HCT116 (cell line): ENCODE measurements at regions not wholly inside any gene's neighbourhood (a gene's known extent, or its start where the extent isn't known, plus 50 kb on each side); places are given as distances from the start of the nearest gene placed in this dataset.

Experiments used
- ATAC-seq: fragments of 200-7000 bp; cut with Tn5 transposase; 2 replicates; pipeline ENCODE4 v1.9.1; 2020; ENCODE audit warnings: mild to moderate bottlenecking, moderate library complexity
- BruUV-seq: library from RNA; stranded (reverse); fragments of 400-500 nt; replicated peaks from 2 replicates; lab custom pipeline; 2021; lab: Mats Ljungman, UMichigan
- CTCF ChIA-PET: fragments of 300-600 bp; sonication (Branson Sonifier 250); formaldehyde crosslinking; loops from one replicate; lab custom pipeline; 2021; ENCODE audit warnings: antibody characterized with exemption; lab: Charles Lee
- POLR2A ChIA-PET: fragments of 300-600, 350-600 bp; sonication (Branson Sonifier 250); formaldehyde crosslinking; loops from one replicate; lab custom pipeline; 2021; ENCODE audit warnings: antibody characterized with exemption; lab: Charles Lee
- RAD21 ChIA-PET, 2 experiments: fragments of 300-600 bp; sonication (Branson Sonifier 250); formaldehyde crosslinking; loops; one replicate each; lab custom pipeline; 2023; ENCODE audit warnings: low total read pairs in 2 of 2; ENCODE audit not compliant: uncharacterized antibody in 2 of 2, unreplicated experiment in 2 of 2, low non-redundant PET in 1 of 2; lab: Charles Lee
- DNase-seq: peaks from one replicate; pipeline ENCODE4 v3.0.0-alpha.2; 2010; ENCODE audit warnings: low read depth, low spot score
- H2AFZ ChIP-seq: fragments of 200-600 bp; shearing (Covaris generic), sonication (generic); 2 replicates; pipeline ENCODE4 v1.6.1; 2017; ENCODE audit warnings: low read depth, mixed run types, mixed read lengths, antibody characterized with exemption, low read length; ENCODE audit not compliant: poor library complexity, severe bottlenecking
- H3K27ac ChIP-seq: 2 replicates; pipeline ENCODE4 v1.5.1; 2012; ENCODE audit warnings: low read depth, low read length
- H3K27me3 ChIP-seq: fragments of 200-600 bp; sonication (generic); 2 replicates; pipeline ENCODE4 v1.6.1; 2016; ENCODE audit warnings: mixed run types, low read length, mixed read lengths; ENCODE audit not compliant: insufficient read depth
- H3K36me3 ChIP-seq, 2 experiments: fragments of 200-500 bp in 1 of 2; fragments of 200-600 bp in 1 of 2; sonication (Bioruptor generic) in 1 of 2; sonication (generic) in 1 of 2; 2 replicates each; pipeline versions ENCODE4 v1.5.1 to v1.6.1; 2014 to 2016; ENCODE audit warnings: low read length in 2 of 2, inconsistent platforms in 1 of 2, mixed read lengths in 1 of 2, mixed run types in 1 of 2; ENCODE audit not compliant: insufficient read depth in 2 of 2, control insufficient read depth in 1 of 2
- H3K4me1 ChIP-seq, 2 experiments: fragments of 200-600 bp in 1 of 2; sonication (generic) in 1 of 2; 2 replicates each; pipeline versions ENCODE4 v1.5.1 to v1.6.1; 2012 to 2017; ENCODE audit warnings: low read length in 2 of 2, inconsistent platforms in 1 of 2, mild to moderate bottlenecking in 1 of 2, mixed read lengths in 1 of 2, mixed run types in 1 of 2, moderate library complexity in 1 of 2; ENCODE audit not compliant: insufficient read depth in 2 of 2, control insufficient read depth in 1 of 2
- H3K4me2 ChIP-seq: fragments of 200-600 bp; sonication (generic); 2 replicates; pipeline ENCODE4 v1.6.1; 2017; ENCODE audit warnings: mixed run types, low read length, mixed read lengths
- H3K4me3 ChIP-seq, 2 experiments: fragments of 200-600 bp in 1 of 2; sonication (generic) in 1 of 2; replicated peaks in 1 of 2; 2 replicates each; pipeline ENCODE4 v1.5.1; 2011 to 2016; ENCODE audit warnings: low read length in 2 of 2, control low read depth in 1 of 2, low read depth in 1 of 2, mild to moderate bottlenecking in 1 of 2, mixed read lengths in 1 of 2, mixed run types in 1 of 2
- H3K79me2 ChIP-seq: fragments of 200-600 bp; sonication (generic); 2 replicates; pipeline ENCODE4 v1.6.1; 2017; ENCODE audit warnings: mild to moderate bottlenecking, mixed run types, low read length, moderate library complexity, mixed read lengths; ENCODE audit not compliant: insufficient read depth
- H3K9ac ChIP-seq: fragments of 200-600 bp; sonication (generic); 2 replicates; pipeline ENCODE4 v1.6.1; 2016; ENCODE audit warnings: low read length, mixed read lengths
- H3K9me2 ChIP-seq: fragments of 200-600 bp; sonication (generic), shearing (Covaris generic); 2 replicates; pipeline ENCODE4 v1.6.1; 2017; ENCODE audit warnings: mixed run types, mild to moderate bottlenecking, moderate library complexity; ENCODE audit not compliant: insufficient read depth
- H3K9me3 ChIP-seq, 2 experiments: fragments of 200-500 bp in 1 of 2; fragments of 200-600 bp in 1 of 2; sonication (Bioruptor generic) in 1 of 2; sonication (generic) in 1 of 2; 2 replicates each; pipeline ENCODE4 v1.6.1; 2014 to 2017; ENCODE audit warnings: low read length in 2 of 2, mixed read lengths in 2 of 2, inconsistent platforms in 1 of 2, low read depth in 1 of 2, mild to moderate bottlenecking in 1 of 2, mixed run types in 1 of 2, moderate library complexity in 1 of 2; ENCODE audit not compliant: control insufficient read depth in 1 of 2, insufficient read depth in 1 of 2
- H4K20me1 ChIP-seq: fragments of 200-600 bp; sonication (generic), shearing (Covaris generic); 2 replicates; pipeline ENCODE4 v1.6.1; 2017; ENCODE audit warnings: mixed run types, mild to moderate bottlenecking, moderate library complexity; ENCODE audit not compliant: insufficient read depth
- ATF3 ChIP-seq: IDR thresholded peaks from 2 replicates; pipeline ENCODE4 v1.6.1; 2012
- CBX3 ChIP-seq: IDR thresholded peaks from 2 replicates; pipeline ENCODE4 v1.6.1; 2012; ENCODE audit warnings: low read depth
- CTCF ChIP-seq, 3 experiments: fragments of 200-600 bp in 1 of 3; sonication (generic) in 1 of 3; IDR thresholded peaks in 2 of 3; conservative IDR thresholded peaks in 1 of 3; 2 replicates each; pipeline ENCODE4 v1.5.1; 2012 to 2017; ENCODE audit warnings: low read depth in 2 of 3, low read length in 2 of 3, antibody characterized with exemption in 1 of 3, borderline replicate concordance in 1 of 3, control low read depth in 1 of 3, mild to moderate bottlenecking in 1 of 3, mixed read lengths in 1 of 3, mixed run types in 1 of 3, moderate library complexity in 1 of 3; ENCODE audit not compliant: insufficient read depth in 1 of 3
- ELF1 ChIP-seq: IDR thresholded peaks from 2 replicates; pipeline ENCODE4 v1.6.1; 2012; ENCODE audit warnings: low read depth, borderline replicate concordance
- EZH2 ChIP-seq: fragments of 200-600 bp; sonication (generic); IDR thresholded peaks from 2 replicates; pipeline ENCODE4 v1.6.1; 2017; ENCODE audit warnings: antibody characterized with exemption, mixed run types
- EZH2phosphoT487 ChIP-seq: fragments of 200-600 bp; IDR thresholded peaks from 2 replicates; pipeline ENCODE4 v1.6.1; 2018; ENCODE audit warnings: antibody characterized with exemption, borderline replicate concordance
- JUND ChIP-seq: IDR thresholded peaks from 2 replicates; pipeline ENCODE4 v1.6.1; 2012
- MAX ChIP-seq: IDR thresholded peaks from 2 replicates; pipeline ENCODE4 v1.6.1; 2012
- SRF ChIP-seq: IDR thresholded peaks from 2 replicates; pipeline ENCODE4 v1.6.1; 2012; ENCODE audit warnings: low read depth
- TCF7L2 ChIP-seq: IDR thresholded peaks from 2 replicates; pipeline ENCODE4 v1.7.0; 2011; ENCODE audit warnings: borderline replicate concordance, inconsistent platforms; ENCODE audit not compliant: insufficient read depth, insufficient read length; ENCODE audit errors: extremely low read depth
- YY1 ChIP-seq: IDR thresholded peaks from 2 replicates; pipeline ENCODE4 v1.6.1; 2011; ENCODE audit warnings: low read length, low read depth, moderate library complexity, mild to moderate bottlenecking; ENCODE audit not compliant: insufficient replicate concordance; ENCODE audit errors: extremely low read depth
- ZBTB33 ChIP-seq: IDR thresholded peaks from 2 replicates; pipeline ENCODE4 v1.6.1; 2011; ENCODE audit warnings: mild to moderate bottlenecking, low read length, moderate library complexity; ENCODE audit not compliant: insufficient replicate concordance; ENCODE audit errors: extremely low read depth
- ZFX ChIP-seq: fragments of 450-650 bp; IDR thresholded peaks from 2 replicates; pipeline ENCODE4 v1.6.1; 2017
- ZNF274 ChIP-seq: fragments of 200-500 bp; sonication (Bioruptor generic); IDR thresholded peaks from 2 replicates; pipeline ENCODE4 v1.6.1; 2014; ENCODE audit warnings: mild to moderate bottlenecking, low read depth, low read length, inconsistent platforms
- intact Hi-C: fragments of 100-400 bp; cut with micrococcal nuclease; formaldehyde crosslinking; loops from 2 replicates; pipeline ENCODE4 v1.10.0; 2022

- no peaks in the 10 kb centered on the region for H3K79me2 ChIP-seq
These were observed 105.7 kb upstream of the PLPPR5 start for GRCh38 chr1:99110140-99111041.

More at GRCh38 chr1:99110140-99111041, 105.7 kb upstream of the PLPPR5 start:
- no peak overlapping the region for H2AFZ ChIP-seq
- H3K27ac ChIP-seq = no peak overlapping the region
- CTCF ChIA-PET = no interaction called here
- H3K9me3 ChIP-seq = no peaks in the 10 kb centered on the region
- H3K27me3 ChIP-seq = no peaks in the 10 kb centered on the region
- H3K36me3 ChIP-seq = no peaks in the 10 kb centered on the region
- no peaks in the 10 kb centered on the region for H3K4me1 ChIP-seq
- no TSS peak for BruUV-seq
- RAD21 ChIA-PET = no interaction called here
- no peak overlapping the region for H3K4me3 ChIP-seq
- no peak overlapping the region for H3K4me2 ChIP-seq
- POLR2A ChIA-PET = no interaction called here
- no peaks in the 10 kb centered on the region for H4K20me1 ChIP-seq
- no peak for ATAC-seq
- DNase-seq = no peak
- intact Hi-C loops = no loop called here
- no peak overlapping the region for H3K9ac ChIP-seq
- TF ChIP-seq JUND = no peak
- TF ChIP-seq ELF1 = no peak
- no peak for TF ChIP-seq CTCF (IDR thresholded peaks at IDR 0.05 in 2 of 3, conservative IDR thresholded peaks at IDR 0.05 in 1 of 3; ENCODE audit: borderline replicate concordance in 1 of 3, insufficient read depth in 1 of 3, low read depth in 2 of 3, low read length in 2 of 3)
- TF ChIP-seq ZFX = no peak
- no peak for TF ChIP-seq TCF7L2
- TF ChIP-seq EZH2phosphoT487 = no peak
- no peak for TF ChIP-seq YY1
- no peak for TF ChIP-seq CBX3
- TF ChIP-seq ATF3 = no peak
- no peak for TF ChIP-seq ZNF274
- TF ChIP-seq EZH2 = no peak
- no peak for TF ChIP-seq SRF
- no peak for TF ChIP-seq ZBTB33
- no peak for TF ChIP-seq MAX
- TF ChIP-seq, all 23 proteins: peak for 0
- H3K9me2 ChIP-seq = no peaks in the 10 kb centered on the region
